NCI-H2107 treated with DMSO at 0.1 percent for 48 hours (cell line): ENCODE measurements at regions not wholly inside any gene's neighbourhood (a gene's known extent, or its start where the extent isn't known, plus 50 kb on each side); places are given as distances from the start of the nearest gene placed in this dataset.

Experiments used
- DNase-seq: peaks from one replicate; lab custom pipeline; 2025; ENCODE audit not compliant: unreplicated experiment; lab: John Stamatoyannopoulos, UW

- no peak for DNase-seq
These were observed 137.5 kb upstream of the OTOS start for GRCh38 chr2:240277807-240278522.

DNA sequence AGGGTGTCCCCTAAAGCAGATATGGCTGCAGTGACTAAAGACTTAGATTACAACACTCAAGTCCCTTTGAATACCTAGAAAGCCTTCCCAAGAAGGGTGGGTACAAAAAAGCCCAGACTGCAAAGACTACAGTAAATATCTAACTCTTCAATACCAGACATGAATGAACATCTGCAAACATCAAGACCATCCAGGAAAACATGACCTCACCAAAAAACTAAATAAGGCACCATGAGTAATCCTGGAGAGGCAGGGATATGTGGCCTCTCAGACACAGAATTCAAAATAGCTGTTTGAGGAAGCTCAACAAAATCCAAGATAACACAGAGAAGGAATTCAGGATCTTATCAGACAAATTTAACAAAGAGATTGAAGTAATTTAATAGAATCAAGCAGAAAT lies 138.2 kb upstream of the OTOS start:
- DNase-seq: no peak

GRCh38 chr2:240280621-240281020 lies 140.2 kb upstream of the OTOS start:
- DNase-seq: no peak

DNA sequence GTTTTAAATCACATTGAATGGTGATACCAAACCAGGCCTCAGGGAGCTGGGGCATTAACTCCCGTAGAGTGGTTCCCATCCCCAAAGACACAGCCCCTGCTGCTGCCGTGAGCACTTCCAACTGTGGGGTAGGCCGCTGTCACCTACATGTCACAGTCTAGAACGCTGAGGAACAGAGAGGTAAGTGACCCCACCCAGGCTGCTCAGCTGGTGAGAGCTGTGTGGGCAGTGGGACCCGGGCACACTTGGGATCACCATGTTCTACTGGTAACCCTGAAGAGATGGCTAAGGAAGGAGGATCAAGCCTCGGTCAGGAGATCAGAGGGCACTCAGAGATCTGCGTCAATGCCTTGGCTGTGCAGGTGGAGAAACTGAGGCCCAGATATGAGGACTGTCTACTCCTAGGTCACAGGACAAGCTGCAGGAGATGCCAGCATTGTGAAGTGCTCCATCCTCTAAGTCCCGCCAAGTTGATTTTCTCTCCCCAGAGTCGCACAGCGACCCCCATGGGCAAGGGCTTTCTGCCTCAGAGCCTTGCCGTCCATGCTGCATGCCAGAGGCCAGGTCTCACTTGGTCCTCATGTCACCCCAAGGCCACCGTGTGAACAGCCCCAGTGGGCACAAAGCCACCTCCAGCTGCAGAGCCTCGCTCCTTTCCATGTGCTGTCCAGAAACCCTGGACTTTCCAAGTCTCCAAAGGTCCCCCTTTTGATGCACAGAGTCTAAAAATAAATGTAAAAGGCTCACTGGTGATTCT lies 144.2 kb upstream of the OTOS start:
- no peak for DNase-seq

DNA sequence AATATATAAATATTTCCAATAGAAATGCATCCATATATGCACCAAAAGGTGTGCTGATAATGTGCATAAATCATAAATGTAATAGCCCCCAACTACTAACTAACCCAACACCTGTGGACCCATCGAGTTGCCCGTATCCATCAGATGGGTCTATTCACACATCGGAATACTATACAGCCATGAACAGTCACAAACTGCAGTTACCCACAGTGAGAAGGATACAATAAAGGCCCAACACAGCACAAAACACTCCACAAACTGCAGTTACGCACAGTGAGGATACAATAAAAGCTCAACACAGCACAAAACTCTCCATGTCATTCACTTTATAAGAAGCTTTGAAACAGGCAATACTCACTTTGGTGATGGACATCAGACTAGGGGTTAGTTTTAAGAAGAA lies 145.3 kb upstream of the OTOS start:
- no peak for DNase-seq

GRCh38 chr2:240286596-240286995 lies 146.1 kb upstream of the OTOS start:
- no peak for DNase-seq

GRCh38 chr2:240287011-240287410 lies 146.6 kb upstream of the OTOS start:
- no peak for DNase-seq

DNA sequence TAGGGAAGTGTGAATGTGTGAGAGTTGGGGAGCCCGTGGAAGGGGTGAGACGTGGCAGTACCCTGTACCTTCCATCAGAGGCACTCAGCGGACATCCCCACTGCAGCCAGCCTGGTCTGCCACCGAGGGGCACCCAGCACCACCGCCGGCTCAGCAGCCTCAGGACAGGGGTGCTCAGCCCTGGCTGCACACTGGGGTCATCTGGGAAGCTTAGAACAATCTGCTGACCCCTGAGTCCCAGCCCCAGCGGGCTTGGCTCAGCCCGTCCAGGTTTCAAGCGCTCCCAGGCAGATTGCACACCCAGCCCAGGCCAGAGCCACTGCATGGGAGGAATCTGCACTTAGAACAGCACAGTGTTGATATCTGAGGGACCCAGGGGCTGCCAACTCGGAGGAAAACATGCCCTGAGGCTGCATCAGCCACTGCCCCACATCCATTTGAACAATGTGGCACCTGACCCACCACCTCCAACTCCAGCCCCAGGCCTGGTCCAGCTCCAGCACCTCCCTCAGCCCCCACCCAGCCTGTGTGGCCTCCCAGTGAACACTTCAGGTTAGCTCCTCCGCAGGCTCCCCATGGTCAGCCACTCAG lies 147.1 kb upstream of the OTOS start:
- DNase-seq: no peak

GRCh38 chr2:240288087-240288521 lies 147.4 kb upstream of the GPC1 start:
- DNase-seq: no peak

DNA sequence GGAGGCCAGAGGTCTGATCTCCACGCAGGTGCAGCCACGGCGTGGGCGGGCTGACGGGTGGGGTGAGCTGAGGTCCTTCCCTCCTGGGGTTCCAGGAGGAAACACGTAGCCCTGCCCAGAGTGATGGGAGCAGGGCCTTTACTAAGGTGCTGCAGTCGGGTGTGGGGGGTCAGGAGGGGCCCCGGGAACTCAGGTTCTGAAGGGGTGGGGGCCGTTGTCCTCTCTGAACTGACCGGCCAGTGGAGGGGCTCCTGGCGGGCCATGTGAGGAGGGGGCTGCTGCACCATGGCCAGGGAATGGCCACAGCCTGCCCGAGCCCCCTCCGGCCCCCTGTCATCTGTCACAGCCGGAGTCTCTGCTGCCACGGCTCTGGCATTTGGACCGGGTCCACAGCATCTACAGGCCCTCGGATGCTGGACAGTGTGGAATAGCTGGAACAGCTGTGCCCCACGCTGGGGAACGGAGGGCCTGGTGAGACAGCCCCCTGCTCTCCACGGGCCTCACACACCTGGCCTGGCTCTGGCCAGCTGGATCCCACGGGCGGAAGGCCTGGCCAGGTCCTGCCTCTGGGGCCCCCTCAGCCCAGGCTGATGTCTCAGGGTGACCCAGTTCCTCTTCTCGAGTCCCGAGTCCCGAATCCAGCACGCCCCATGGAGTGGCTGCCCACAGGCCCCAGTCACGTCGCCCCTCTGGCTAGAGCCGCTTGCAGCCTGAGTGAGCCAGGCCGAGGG lies 145.6 kb upstream of the GPC1 start:
- DNase-seq: no peak

DNA sequence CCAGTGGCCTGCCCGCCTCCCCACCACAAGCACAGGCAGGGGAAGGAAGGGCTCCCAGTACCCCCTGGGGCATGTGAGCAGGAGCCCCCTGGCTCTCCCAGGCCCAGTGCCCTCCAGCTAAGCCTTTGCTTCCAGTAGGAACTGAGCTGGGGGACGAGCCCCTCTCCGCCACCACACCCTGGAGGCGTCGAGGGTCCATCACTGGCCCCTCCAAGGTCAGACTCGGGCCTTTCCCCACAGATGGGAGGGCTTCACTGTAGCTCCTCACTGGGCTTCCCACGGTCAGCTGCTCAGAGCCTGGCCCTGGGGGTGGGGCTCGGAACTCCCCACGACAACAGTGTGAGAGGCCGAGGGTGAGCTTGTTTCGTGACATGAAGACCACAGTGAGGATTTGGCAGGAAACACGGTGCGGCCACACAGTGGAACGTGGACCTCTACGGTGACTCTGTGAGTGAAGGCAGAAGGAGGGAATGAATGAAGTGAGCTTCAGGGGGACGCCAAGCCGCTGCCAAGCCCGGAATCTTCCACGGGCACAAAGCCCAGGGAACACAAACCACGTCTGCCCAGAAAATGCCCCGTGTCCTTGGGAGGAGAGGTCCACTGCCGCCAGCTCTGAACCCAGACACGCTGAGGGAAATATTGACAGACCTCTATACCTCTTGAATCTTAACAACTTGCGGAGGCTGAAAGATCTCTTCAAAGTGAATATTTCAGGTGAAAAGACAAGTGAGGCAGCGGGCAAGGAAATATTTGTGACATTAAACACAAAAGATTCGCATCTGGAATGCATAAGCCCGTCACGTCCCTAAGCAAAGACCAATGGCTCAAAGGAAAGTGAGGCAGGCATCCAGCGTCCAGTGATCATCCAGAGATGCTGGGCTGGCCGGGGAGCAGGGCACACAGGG lies 144.8 kb upstream of the GPC1 start:
- no peak for DNase-seq

- DNase-seq: no peak
These were observed 144.0 kb upstream of the GPC1 start for GRCh38 chr2:240291337-240292034.

- no peak for DNase-seq
These were observed 143.4 kb upstream of the GPC1 start for GRCh38 chr2:240292035-240292574.

DNA sequence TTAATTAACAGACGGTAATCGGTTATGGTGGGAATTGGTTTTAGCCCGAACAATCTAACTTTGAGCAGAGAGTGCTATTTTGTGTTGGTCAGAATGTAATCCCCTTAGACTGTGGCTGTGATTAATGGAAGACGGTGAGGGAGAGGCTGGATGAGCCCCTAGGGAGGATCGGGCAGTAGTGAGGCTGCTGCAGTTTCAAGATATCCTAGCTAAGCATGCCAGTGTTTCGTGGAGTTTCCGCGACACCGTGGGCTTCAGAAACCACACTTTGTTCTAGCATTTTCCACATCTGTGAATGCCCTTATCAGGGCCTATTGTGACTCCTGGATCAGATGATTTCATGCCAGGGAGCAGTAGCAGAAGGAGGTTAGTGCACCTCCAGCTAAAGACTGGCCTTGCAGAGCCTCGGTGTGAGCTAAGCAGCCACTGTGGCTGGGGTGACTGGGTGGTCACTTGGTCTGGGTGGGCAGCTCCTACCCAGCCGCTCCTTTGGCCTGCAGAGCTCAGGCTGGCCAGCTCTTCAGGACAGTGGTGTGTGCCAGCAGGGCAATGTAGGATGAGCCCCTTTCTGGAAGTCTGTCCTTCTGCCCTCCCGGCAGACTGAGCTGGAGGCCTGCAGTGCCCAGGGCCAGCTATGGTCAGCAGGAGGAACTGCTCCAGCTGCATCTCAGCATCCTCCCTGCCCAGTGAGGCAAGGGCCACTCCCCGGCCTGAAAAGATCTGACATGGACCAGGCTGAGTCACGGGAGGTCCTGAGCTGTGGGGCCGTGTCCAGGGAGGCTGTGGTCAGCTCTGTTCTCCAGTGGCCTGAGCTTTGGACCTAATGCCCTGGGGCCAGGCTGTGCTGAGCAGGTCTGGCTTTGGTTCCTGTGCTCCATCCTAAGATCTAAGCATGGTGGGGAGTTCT lies 142.6 kb upstream of the GPC1 start:
- DNase-seq: no peak

GRCh38 chr2:240293557-240294461 lies 141.7 kb upstream of the GPC1 start:
- peak; percentile 93 for DNase-seq

GRCh38 chr2:240294514-240294913 lies 140.9 kb upstream of the GPC1 start:
- no peak for DNase-seq

DNA sequence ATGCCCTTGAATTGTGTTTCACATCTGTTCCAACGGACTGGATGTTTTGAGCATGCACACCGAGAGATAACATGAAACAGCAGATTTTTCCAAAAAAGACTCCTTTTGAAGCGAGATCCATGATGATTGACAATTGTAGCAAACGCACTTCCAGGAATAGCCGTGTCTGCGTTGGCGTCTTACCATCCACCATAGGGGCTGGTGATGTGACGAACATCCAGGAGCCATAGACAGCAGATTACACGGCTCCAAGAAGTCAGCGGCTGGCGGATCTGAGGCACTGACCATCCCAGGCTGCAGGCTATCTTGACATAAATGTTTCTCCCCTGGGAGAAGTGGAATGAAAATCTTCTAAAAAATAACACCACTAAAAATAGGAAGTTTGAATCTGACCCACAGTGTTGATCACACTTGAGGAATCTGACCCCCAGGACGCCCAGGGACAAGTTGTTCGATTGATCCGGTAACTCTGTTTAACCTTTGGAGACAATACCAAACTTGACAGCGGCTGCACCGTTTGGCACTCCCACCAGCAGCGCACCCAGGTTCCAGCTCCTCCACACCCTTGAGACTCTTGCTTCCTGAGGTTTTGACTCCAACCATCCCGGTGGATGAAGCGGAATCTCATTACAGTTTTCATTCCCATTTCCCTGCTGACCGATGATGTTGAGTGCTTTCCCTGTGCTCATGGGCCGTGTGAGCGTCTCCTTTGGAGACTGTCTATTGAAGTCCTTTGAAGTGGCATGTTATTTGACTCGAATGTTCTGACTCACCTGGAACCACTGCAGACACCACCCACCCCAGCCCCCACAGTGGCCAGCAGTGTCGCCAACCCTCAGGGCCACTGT lies 140.0 kb upstream of the GPC1 start:
- no peak for DNase-seq
